ENCODE measurements at regions not wholly inside any gene's neighbourhood (a gene's known extent, or its start where the extent isn't known, plus 50 kb on each side); places are given as distances from the start of the nearest gene placed in this dataset.
"Not testable (repeated sequence)": the region's sequence is repeated elsewhere in the genome, so short reads cannot be mapped to it uniquely, and the experiment has no call there.

GRCh38 chr16:52748741-52749140 lies 201.8 kb upstream of the TOX3 start:
- H3K36me3 Mint-ChIP-seq (ENCODE audit: low read depth): no peaks in the 10 kb centered on the region
- H3K27me3 Mint-ChIP-seq (ENCODE audit: low read depth): no peaks in the 10 kb centered on the region
- H3K4me1 Mint-ChIP-seq (ENCODE audit: low read depth): no peaks in the 10 kb centered on the region
- no peaks in the 10 kb centered on the region for H3K9me3 Mint-ChIP-seq
- H3K27ac Mint-ChIP-seq: no peak overlapping the region
- DNase-seq (ENCODE audit: low spot score): no peak
- H3K4me3 Mint-ChIP-seq: no peak overlapping the region

GRCh38 chr16:52747088-52747595 lies 200.2 kb upstream of the TOX3 start:
- no peaks in the 10 kb centered on the region for H3K27me3 Mint-ChIP-seq (ENCODE audit: low read depth)
- H3K36me3 Mint-ChIP-seq (ENCODE audit: low read depth): no peaks in the 10 kb centered on the region
- no peak for DNase-seq (ENCODE audit: low spot score)
- H3K9me3 Mint-ChIP-seq: peaks cover 3% of the 10 kb centered on the region
- H3K4me1 Mint-ChIP-seq (ENCODE audit: low read depth): no peaks in the 10 kb centered on the region
- H3K4me3 Mint-ChIP-seq: no peak overlapping the region
- H3K27ac Mint-ChIP-seq: no peak overlapping the region

GRCh38 chr16:52743707-52744106 lies 196.8 kb upstream of the TOX3 start:
- Mint-ChIP-seq H3K4me3 (no peak overlapping the region), H3K27me3 (ENCODE audit: low read depth) (no peaks in the 10 kb centered on the region), H3K9me3 (peaks cover 8% of the 10 kb centered on the region), H3K36me3 (ENCODE audit: low read depth) (no peaks in the 10 kb centered on the region), H3K27ac (no peak overlapping the region), H3K4me1 (ENCODE audit: low read depth) (no peaks in the 10 kb centered on the region)
- no peak for DNase-seq (ENCODE audit: low spot score)

GRCh38 chr16:52742608-52743170 lies 195.7 kb upstream of the TOX3 start:
- Mint-ChIP-seq H3K9me3 (peaks cover 8% of the 10 kb centered on the region), H3K4me1 (ENCODE audit: low read depth) (no peaks in the 10 kb centered on the region), H3K27ac (no peak overlapping the region), H3K36me3 (ENCODE audit: low read depth) (no peaks in the 10 kb centered on the region), H3K27me3 (ENCODE audit: low read depth) (no peaks in the 10 kb centered on the region), H3K4me3 (no peak overlapping the region)
- DNase-seq (ENCODE audit: low spot score): no peak

- Mint-ChIP-seq H3K27me3 (ENCODE audit: low read depth) (no peaks in the 10 kb centered on the region), H3K36me3 (ENCODE audit: low read depth) (no peaks in the 10 kb centered on the region), H3K27ac (no peak overlapping the region), H3K4me1 (ENCODE audit: low read depth) (no peaks in the 10 kb centered on the region), H3K4me3 (no peak overlapping the region), H3K9me3 (peaks cover 8% of the 10 kb centered on the region)
- DNase-seq (ENCODE audit: low spot score): no peak
Measured at GRCh38 chr16:52742052-52742451, 195.1 kb upstream of the TOX3 start.

GRCh38 chr16:52741351-52741750 lies 194.4 kb upstream of the TOX3 start:
- no peak overlapping the region for H3K4me3 Mint-ChIP-seq
- H3K36me3 Mint-ChIP-seq (ENCODE audit: low read depth): no peaks in the 10 kb centered on the region
- peaks cover 8% of the 10 kb centered on the region for H3K9me3 Mint-ChIP-seq
- no peaks in the 10 kb centered on the region for H3K4me1 Mint-ChIP-seq (ENCODE audit: low read depth)
- no peak overlapping the region for H3K27ac Mint-ChIP-seq
- no peaks in the 10 kb centered on the region for H3K27me3 Mint-ChIP-seq (ENCODE audit: low read depth)
- no peak for DNase-seq (ENCODE audit: low spot score)

- no peak for DNase-seq (ENCODE audit: low spot score)
- H3K4me3 Mint-ChIP-seq: no peak overlapping the region
- H3K9me3 Mint-ChIP-seq: peaks cover 8% of the 10 kb centered on the region
- H3K36me3 Mint-ChIP-seq (ENCODE audit: low read depth): no peaks in the 10 kb centered on the region
- no peak overlapping the region for H3K27ac Mint-ChIP-seq
- no peaks in the 10 kb centered on the region for H3K4me1 Mint-ChIP-seq (ENCODE audit: low read depth)
- H3K27me3 Mint-ChIP-seq (ENCODE audit: low read depth): no peaks in the 10 kb centered on the region
Measured at GRCh38 chr16:52740766-52741165, 193.8 kb upstream of the TOX3 start.

- no peak overlapping the region for H3K27ac Mint-ChIP-seq
- no peak overlapping the region for H3K4me3 Mint-ChIP-seq
- no peaks in the 10 kb centered on the region for H3K27me3 Mint-ChIP-seq (ENCODE audit: low read depth)
- no peaks in the 10 kb centered on the region for H3K36me3 Mint-ChIP-seq (ENCODE audit: low read depth)
- no peak for DNase-seq (ENCODE audit: low spot score)
- H3K4me1 Mint-ChIP-seq (ENCODE audit: low read depth): no peaks in the 10 kb centered on the region
- H3K9me3 Mint-ChIP-seq: peaks cover 12% of the 10 kb centered on the region
Measured at GRCh38 chr16:52740333-52740732, 193.4 kb upstream of the TOX3 start.

- H3K4me3 Mint-ChIP-seq; H3K27me3 Mint-ChIP-seq (ENCODE audit: low read depth); DNase-seq (ENCODE audit: low spot score); H3K27ac Mint-ChIP-seq; H3K36me3 Mint-ChIP-seq (ENCODE audit: low read depth); H3K4me1 Mint-ChIP-seq (ENCODE audit: low read depth): not testable (repeated sequence)
- H3K9me3 Mint-ChIP-seq: peaks cover 14% of the 10 kb centered on the region
Measured at GRCh38 chr16:52738992-52739391, 192.0 kb upstream of the TOX3 start.

GRCh38 chr16:52731219-52731875 lies 184.4 kb upstream of the TOX3 start:
- Mint-ChIP-seq H3K4me1 (ENCODE audit: low read depth) (no peaks in the 10 kb centered on the region), H3K36me3 (ENCODE audit: low read depth) (no peaks in the 10 kb centered on the region), H3K9me3 (peaks cover 21% of the 10 kb centered on the region), H3K27ac (no peak overlapping the region), H3K27me3 (ENCODE audit: low read depth) (no peaks in the 10 kb centered on the region), H3K4me3 (no peak overlapping the region)
- DNase-seq (ENCODE audit: low spot score): no peak

- Mint-ChIP-seq H3K27ac (no peak overlapping the region), H3K9me3 (peaks cover 15% of the 10 kb centered on the region), H3K27me3 (ENCODE audit: low read depth) (no peaks in the 10 kb centered on the region), H3K4me3 (no peak overlapping the region), H3K4me1 (ENCODE audit: low read depth) (no peaks in the 10 kb centered on the region), H3K36me3 (ENCODE audit: low read depth) (no peaks in the 10 kb centered on the region)
- no peak for DNase-seq (ENCODE audit: low spot score)
Measured at GRCh38 chr16:52729731-52730130, 182.8 kb upstream of the TOX3 start.

- DNase-seq (ENCODE audit: low spot score): no peak
- Mint-ChIP-seq H3K4me1 (ENCODE audit: low read depth) (no peaks in the 10 kb centered on the region), H3K36me3 (ENCODE audit: low read depth) (no peaks in the 10 kb centered on the region), H3K9me3 (peaks cover 14% of the 10 kb centered on the region), H3K27ac (no peak overlapping the region), H3K4me3 (no peak overlapping the region), H3K27me3 (ENCODE audit: low read depth) (no peaks in the 10 kb centered on the region)
Measured at GRCh38 chr16:52727849-52728248, 180.9 kb upstream of the TOX3 start.

- Mint-ChIP-seq H3K4me3 (no peak overlapping the region), H3K9me3 (peaks cover 10% of the 10 kb centered on the region), H3K4me1 (ENCODE audit: low read depth) (no peaks in the 10 kb centered on the region), H3K27ac (no peak overlapping the region), H3K36me3 (ENCODE audit: low read depth) (no peaks in the 10 kb centered on the region), H3K27me3 (ENCODE audit: low read depth) (no peaks in the 10 kb centered on the region)
- DNase-seq (ENCODE audit: low spot score): no peak
Measured at GRCh38 chr16:52727441-52727840, 180.5 kb upstream of the TOX3 start.

GRCh38 chr16:52725461-52725860 lies 178.5 kb upstream of the TOX3 start:
- no peak for DNase-seq (ENCODE audit: low spot score)
- no peak overlapping the region for H3K27ac Mint-ChIP-seq
- H3K4me3 Mint-ChIP-seq: no peak overlapping the region
- H3K9me3 Mint-ChIP-seq: peaks cover 8% of the 10 kb centered on the region
- no peaks in the 10 kb centered on the region for H3K27me3 Mint-ChIP-seq (ENCODE audit: low read depth)
- H3K4me1 Mint-ChIP-seq (ENCODE audit: low read depth): no peaks in the 10 kb centered on the region
- H3K36me3 Mint-ChIP-seq (ENCODE audit: low read depth): no peaks in the 10 kb centered on the region

GRCh38 chr16:52725043-52725442 lies 178.1 kb upstream of the TOX3 start:
- Mint-ChIP-seq H3K4me3 (no peak overlapping the region), H3K27me3 (ENCODE audit: low read depth) (no peaks in the 10 kb centered on the region), H3K4me1 (ENCODE audit: low read depth) (no peaks in the 10 kb centered on the region), H3K27ac (no peak overlapping the region), H3K36me3 (ENCODE audit: low read depth) (no peaks in the 10 kb centered on the region), H3K9me3 (peaks cover 8% of the 10 kb centered on the region)
- DNase-seq (ENCODE audit: low spot score): no peak
